SU-DHL-6 (cell line): ENCODE measurements at regions not wholly inside any gene's neighbourhood (a gene's known extent, or its start where the extent isn't known, plus 50 kb on each side); places are given as distances from the start of the nearest gene placed in this dataset.

ENCODE experiments used
- H2AFZ ChIP-seq: fragments of 200-600 bp; sonication (generic); 2 replicates; pipeline ENCODE4 v1.6.1; 2014; ENCODE audit warnings: low read depth, mild to moderate bottlenecking, moderate library complexity, mixed read lengths, antibody characterized with exemption, low read length; ENCODE audit not compliant: severe bottlenecking
- H3F3A ChIP-seq: fragments of 200-600 bp; shearing (Covaris generic); 2 replicates; pipeline ENCODE4 v1.6.0; 2016; ENCODE audit warnings: antibody characterized with exemption, mild to moderate bottlenecking; ENCODE audit not compliant: insufficient read depth
- H3K27ac ChIP-seq: fragments of 200-600 bp; sonication (generic); 2 replicates; pipeline ENCODE4 v1.5.1; 2016; ENCODE audit warnings: low read depth, mild to moderate bottlenecking, low read length, moderate library complexity, mixed read lengths
- H3K27me3 ChIP-seq: fragments of 200-600 bp; sonication (generic), shearing (Covaris generic); 2 replicates; pipeline ENCODE4 v1.6.0; 2014; ENCODE audit warnings: mild to moderate bottlenecking, low read length
- H3K36me3 ChIP-seq: fragments of 200-600 bp; sonication (generic); 2 replicates; pipeline ENCODE4 v1.6.1; 2014; ENCODE audit warnings: mild to moderate bottlenecking, low read length, mixed read lengths
- H3K4me2 ChIP-seq: fragments of 300-600, 200-600 bp; shearing (Covaris generic), sonication (generic); 2 replicates; pipeline ENCODE4 v1.6.0; 2014; ENCODE audit warnings: low read length, low read depth, mild to moderate bottlenecking; ENCODE audit not compliant: poor library complexity, severe bottlenecking
- H3K4me3 ChIP-seq: fragments of 200-600 bp; sonication (generic); 2 replicates; pipeline ENCODE4 v1.5.1; 2014; ENCODE audit warnings: antibody characterized with exemption, low read length, mild to moderate bottlenecking, mixed read lengths; ENCODE audit not compliant: insufficient read depth, poor library complexity, severe bottlenecking
- H3K79me2 ChIP-seq: fragments of 200-600 bp; sonication (generic); 2 replicates; pipeline ENCODE4 v1.6.1; 2014; ENCODE audit warnings: mild to moderate bottlenecking, low read length, moderate library complexity; ENCODE audit not compliant: insufficient read depth
- H3K9ac ChIP-seq: fragments of 200-600 bp; sonication (generic); 2 replicates; pipeline ENCODE4 v1.7.0; 2014; ENCODE audit warnings: mild to moderate bottlenecking, low read length
- H3K9me2 ChIP-seq: fragments of 200-600 bp; sonication (generic); replicated peaks from 2 replicates; pipeline ENCODE4 v1.6.1; 2014; ENCODE audit warnings: low read length; ENCODE audit not compliant: insufficient read depth
- H3K9me3 ChIP-seq: fragments of 200-600 bp; sonication (generic); 2 replicates; pipeline ENCODE4 v1.6.1; 2014; ENCODE audit warnings: low read length, mixed read lengths; ENCODE audit not compliant: insufficient read depth
- H4K20me1 ChIP-seq: fragments of 200-600 bp; sonication (generic); 2 replicates; pipeline ENCODE4 v1.6.1; 2014; ENCODE audit warnings: low read depth, mild to moderate bottlenecking, antibody characterized with exemption, low read length, moderate library complexity, mixed read lengths
- CTCF ChIP-seq: fragments of 200-600 bp; sonication (generic); IDR thresholded peaks from one replicate; pipeline ENCODE4 v1.5.1; 2017; ENCODE audit warnings: antibody characterized with exemption, mild to moderate bottlenecking, low read length, moderate library complexity; ENCODE audit not compliant: insufficient read depth, poor library complexity, severe bottlenecking
- EZH2phosphoT487 ChIP-seq: fragments of 200-600 bp; sonication (generic), shearing (Covaris generic); conservative IDR thresholded peaks from 2 replicates; pipeline ENCODE4 v1.6.1; 2018; ENCODE audit warnings: mild to moderate bottlenecking, antibody characterized with exemption, low read length, moderate library complexity, mixed read lengths

DNA sequence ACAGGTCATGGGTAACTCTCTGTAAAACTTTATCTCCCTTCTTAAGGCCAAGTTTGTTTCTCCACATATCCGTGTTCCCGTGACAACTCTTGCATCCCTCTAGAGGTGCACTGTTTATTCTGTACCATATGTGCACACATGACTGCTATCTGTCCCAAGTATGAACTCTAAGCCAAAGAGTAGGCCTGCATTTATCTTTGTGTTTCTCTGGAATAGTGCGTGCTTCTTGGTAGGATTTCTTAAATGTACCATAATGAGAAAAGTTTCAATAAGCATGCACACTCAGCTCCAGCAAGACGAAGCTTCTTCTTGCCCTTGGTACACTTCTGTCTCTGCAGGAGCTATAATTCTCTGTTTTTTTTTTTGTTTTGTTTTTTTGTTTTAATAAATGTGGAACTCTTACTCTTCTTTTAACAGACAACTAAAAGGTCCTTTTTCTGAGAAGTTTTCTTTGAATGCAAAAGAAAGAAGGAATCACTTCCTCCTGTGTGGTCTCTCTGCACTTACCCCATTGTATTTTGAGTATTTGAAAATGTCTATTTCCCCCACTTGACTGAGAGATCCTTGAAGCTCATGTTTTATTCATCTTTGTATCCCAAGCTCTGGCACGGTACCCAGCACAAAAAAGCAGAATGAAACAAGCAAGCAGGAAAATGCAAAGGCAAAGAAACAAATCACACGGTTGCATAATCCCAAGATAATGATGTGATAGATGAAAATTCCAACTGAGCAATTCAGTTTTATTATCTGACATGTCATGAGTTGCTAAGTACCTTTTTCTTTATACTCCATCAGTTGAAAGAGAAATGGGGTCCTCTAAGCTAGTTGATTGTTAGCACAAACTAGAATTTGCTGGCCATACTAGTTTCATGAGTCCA, 521.9 kb upstream of the BOD1L1 start:
- Histone ChIP-seq H2AFZ (no peak overlapping the region), H3K36me3 (no peaks in the 10 kb centered on the region), H3K9ac (no peak overlapping the region), H3K9me3 (no peaks in the 10 kb centered on the region), H3K27ac (no peak overlapping the region), H3K79me2 (no peaks in the 10 kb centered on the region), H3F3A (no peaks in the 10 kb centered on the region), H4K20me1 (no peaks in the 10 kb centered on the region), H3K27me3 (no peaks in the 10 kb centered on the region), H3K9me2 (no peaks in the 10 kb centered on the region), H3K4me2 (no peak overlapping the region), H3K4me3 (no peak overlapping the region)
- TF ChIP-seq EZH2phosphoT487 (no peak), CTCF (no peak)

DNA sequence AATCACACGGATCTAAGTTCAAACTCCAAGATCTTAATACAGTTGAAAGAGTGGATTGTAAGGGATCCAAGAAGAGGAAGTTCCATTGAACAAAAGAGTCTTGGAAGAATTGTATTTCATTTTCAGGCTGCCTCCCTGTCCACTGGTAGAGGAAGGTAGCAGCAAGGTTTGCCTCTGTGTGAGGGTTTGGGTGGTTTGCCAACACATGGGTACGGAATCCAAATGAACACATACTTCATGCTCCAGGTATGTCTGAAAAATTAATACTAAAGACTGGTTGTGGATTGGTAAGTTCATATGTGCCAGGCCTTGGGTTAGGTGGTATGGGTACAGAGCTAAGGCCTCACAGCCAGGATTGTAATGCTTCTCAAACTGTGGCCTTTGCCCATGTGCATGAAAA, 523.6 kb upstream of the BOD1L1 start:
- Histone ChIP-seq H2AFZ (no peak overlapping the region), H3K27me3 (no peaks in the 10 kb centered on the region), H3K79me2 (no peaks in the 10 kb centered on the region), H3K27ac (no peak overlapping the region), H3K9ac (no peak overlapping the region), H3K36me3 (no peaks in the 10 kb centered on the region), H3F3A (no peaks in the 10 kb centered on the region), H3K4me2 (no peak overlapping the region), H3K9me3 (no peaks in the 10 kb centered on the region), H3K4me3 (no peak overlapping the region), H4K20me1 (no peaks in the 10 kb centered on the region), H3K9me2 (no peaks in the 10 kb centered on the region)
- no peak for TF ChIP-seq CTCF
- TF ChIP-seq EZH2phosphoT487: no peak

GRCh38 chr4:14152834-14153519, 525.5 kb upstream of the BOD1L1 start:
- Histone ChIP-seq H3K27ac (no peak overlapping the region), H3K9ac (no peak overlapping the region), H3K4me3 (no peak overlapping the region), H4K20me1 (no peaks in the 10 kb centered on the region), H3K4me2 (no peak overlapping the region), H3K36me3 (no peaks in the 10 kb centered on the region), H2AFZ (no peak overlapping the region), H3F3A (no peaks in the 10 kb centered on the region), H3K79me2 (no peaks in the 10 kb centered on the region), H3K27me3 (no peaks in the 10 kb centered on the region), H3K9me3 (no peaks in the 10 kb centered on the region), H3K9me2 (no peaks in the 10 kb centered on the region)
- TF ChIP-seq EZH2phosphoT487 (no peak), CTCF (no peak)
